SK-N-SH (cell line): ENCODE measurements at regions not wholly inside any gene's neighbourhood (a gene's known extent, or its start where the extent isn't known, plus 50 kb on each side); places are given as distances from the start of the nearest gene placed in this dataset.
A peak's percentile ranks its signal among the peaks of the same experiment; 100 is the strongest.
"Not testable (repeated sequence)": the region's sequence is repeated elsewhere in the genome, so short reads cannot be mapped to it uniquely, and the experiment has no call there.

Experiments used
- CTCF ChIA-PET: fragments of 300-600, 350-600 bp; formaldehyde crosslinking; extraction: SDS; loops from one replicate; lab custom pipeline; 2021; lab: Yijun Ruan, JAX
- POLR2A ChIA-PET: fragments of 350-600 bp; sonication (Branson Sonifier 250); formaldehyde crosslinking; extraction: SDS; loops from one replicate; lab custom pipeline; 2020; ENCODE audit warnings: antibody characterized with exemption, inconsistent platforms; lab: Yijun Ruan, JAX
- DNase-seq: peaks from one replicate; pipeline ENCODE4 v3.0.0; 2012
- H2AFZ ChIP-seq: fragments of 200-600 bp; sonication (generic); 2 replicates; pipeline ENCODE4 v1.8.1; 2016; ENCODE audit warnings: antibody characterized with exemption, mild to moderate bottlenecking, low read depth
- H3F3A ChIP-seq: fragments of 200-600 bp; sonication (generic); replicated peaks from 2 replicates; pipeline ENCODE3; 2016; ENCODE audit warnings: antibody characterized with exemption, mild to moderate bottlenecking; ENCODE audit not compliant: insufficient read depth
- H3K27ac ChIP-seq, 2 experiments: fragments of 200-500 bp in 1 of 2; fragments of 200-600 bp in 1 of 2; sonication (Bioruptor generic) in 1 of 2; sonication (generic), shearing (Covaris generic) in 1 of 2; 2 replicates each; pipeline versions ENCODE4 v1.5.1 to v1.6.1; 2014 to 2016; ENCODE audit warnings: low read depth in 2 of 2, inconsistent platforms in 1 of 2, low read length in 1 of 2, mild to moderate bottlenecking in 1 of 2, mixed read lengths in 1 of 2
- H3K27me3 ChIP-seq: fragments of 200-600 bp; sonication (generic), shearing (Covaris generic); 2 replicates; pipeline ENCODE4 v1.6.1; 2016; ENCODE audit warnings: mixed run types; ENCODE audit not compliant: insufficient read depth
- H3K36me3 ChIP-seq, 2 experiments: fragments of 200-500 bp in 1 of 2; fragments of 200-600 bp in 1 of 2; sonication (Bioruptor generic) in 1 of 2; sonication (generic) in 1 of 2; replicated peaks in 1 of 2; 2 replicates each; pipeline versions ENCODE3 to v1.5.1; 2014 to 2016; ENCODE audit warnings: low read length in 1 of 2, mild to moderate bottlenecking in 1 of 2; ENCODE audit not compliant: insufficient read depth in 2 of 2, control insufficient read depth in 1 of 2
- H3K4me1 ChIP-seq, 2 experiments: fragments of 200-500 bp in 1 of 2; fragments of 200-600 bp in 1 of 2; sonication (Bioruptor generic) in 1 of 2; sonication (generic), shearing (Covaris generic) in 1 of 2; 2 replicates each; pipeline versions ENCODE4 v1.5.1 to v1.6.1; 2014 to 2016; ENCODE audit warnings: low read depth in 1 of 2, low read length in 1 of 2, mixed run types in 1 of 2; ENCODE audit not compliant: insufficient read depth in 2 of 2, control insufficient read depth in 1 of 2
- H3K4me2 ChIP-seq: fragments of 200-600 bp; sonication (generic), shearing (Covaris generic); 2 replicates; pipeline ENCODE4 v1.6.1; 2017; ENCODE audit warnings: mixed run types
- H3K4me3 ChIP-seq, 2 experiments: fragments of 200-500 bp in 1 of 2; fragments of 200-600 bp in 1 of 2; sonication (Bioruptor generic) in 1 of 2; sonication (generic), shearing (Covaris generic) in 1 of 2; 2 replicates each; pipeline versions ENCODE4 v1.5.1 to v1.8.1; 2014 to 2016; ENCODE audit warnings: low read depth in 2 of 2, inconsistent platforms in 1 of 2, low read length in 1 of 2, mild to moderate bottlenecking in 1 of 2, mixed read lengths in 1 of 2, moderate library complexity in 1 of 2
- H3K79me2 ChIP-seq: fragments of 200-600 bp; sonication (generic); 2 replicates; pipeline ENCODE4 v1.8.1; 2017; ENCODE audit warnings: mild to moderate bottlenecking; ENCODE audit not compliant: insufficient read depth
- H3K9ac ChIP-seq: fragments of 200-600 bp; sonication (generic); 2 replicates; pipeline ENCODE4 v1.6.1; 2017; ENCODE audit warnings: mixed run types
- H3K9me2 ChIP-seq: fragments of 200-600 bp; sonication (generic); 2 replicates; pipeline ENCODE4 v1.6.1; 2017; ENCODE audit warnings: mixed run types
- H3K9me3 ChIP-seq: fragments of 200-600 bp; sonication (generic); 2 replicates; pipeline ENCODE4 v1.6.1; 2017; ENCODE audit warnings: mixed run types, mild to moderate bottlenecking, moderate library complexity
- H4K20me1 ChIP-seq: fragments of 200-600 bp; sonication (generic); 2 replicates; pipeline ENCODE4 v1.6.1; 2017; ENCODE audit warnings: mild to moderate bottlenecking, mixed run types; ENCODE audit not compliant: insufficient read depth
- CHD2 ChIP-seq: fragments of 150-350 bp; IDR thresholded peaks from 2 replicates; pipeline ENCODE4 v1.6.1; 2018; ENCODE audit warnings: low read length; ENCODE audit not compliant: partially characterized antibody
- CTCF ChIP-seq: fragments of 200-600 bp; sonication (generic); IDR thresholded peaks from 2 replicates; pipeline ENCODE4 v1.6.1; 2017; ENCODE audit warnings: antibody characterized with exemption, mild to moderate bottlenecking, moderate library complexity
- EP300 ChIP-seq, 2 experiments: IDR thresholded peaks; 2 replicates each; pipeline versions ENCODE4 v1.4.0 to v1.6.1; 2012; ENCODE audit warnings: borderline replicate concordance in 1 of 2, low read depth in 1 of 2, low read length in 1 of 2
- FOSL2 ChIP-seq: IDR thresholded peaks from 2 replicates; pipeline ENCODE4 v1.4.0; 2012; ENCODE audit warnings: low read depth, mild to moderate bottlenecking, moderate library complexity, borderline replicate concordance
- FOXJ3 ChIP-seq: sonication (generic); formaldehyde crosslinking; IDR thresholded peaks from 2 replicates; pipeline ENCODE4 v1.5.1; 2020; ENCODE audit warnings: mild to moderate bottlenecking, missing genetic modification reagents
- FOXM1 ChIP-seq: IDR thresholded peaks from 2 replicates; pipeline ENCODE4 v1.4.0; 2012; ENCODE audit warnings: low read depth, mild to moderate bottlenecking
- GABPA ChIP-seq: IDR thresholded peaks from 2 replicates; pipeline ENCODE4 v1.4.0; 2012; ENCODE audit warnings: low read depth, mild to moderate bottlenecking
- GATA2 ChIP-seq: sonication (generic); formaldehyde crosslinking; IDR thresholded peaks from 2 replicates; pipeline ENCODE4 v1.5.0; 2020; ENCODE audit warnings: mild to moderate bottlenecking, missing genetic modification reagents
- JUND ChIP-seq: IDR thresholded peaks from 2 replicates; pipeline ENCODE4 v1.4.0; 2012
- NFIC ChIP-seq: IDR thresholded peaks from 2 replicates; pipeline ENCODE4 v1.4.0; 2012; ENCODE audit warnings: borderline replicate concordance
- POLR2AphosphoS5 ChIP-seq: IDR thresholded peaks from 2 replicates; pipeline ENCODE4 v1.6.1; 2012; ENCODE audit warnings: low read depth, low read length
- RAD21 ChIP-seq: IDR thresholded peaks from 2 replicates; pipeline ENCODE4 v1.6.1; 2012; ENCODE audit warnings: mild to moderate bottlenecking, low read length
- RCOR1 ChIP-seq: fragments of 150-350 bp; IDR thresholded peaks from 2 replicates; pipeline ENCODE4 v1.6.1; 2017; ENCODE audit warnings: antibody characterized with exemption, low read length
- RFX5 ChIP-seq: IDR thresholded peaks from 2 replicates; pipeline ENCODE4 v1.6.1; 2012; ENCODE audit warnings: mild to moderate bottlenecking, improper control_type of control experiment, low read length
- RXRA ChIP-seq: IDR thresholded peaks from 2 replicates; pipeline ENCODE4 v1.4.0; 2012; ENCODE audit warnings: low read depth, mild to moderate bottlenecking, borderline replicate concordance
- SMC3 ChIP-seq: IDR thresholded peaks from 2 replicates; pipeline ENCODE4 v1.6.1; 2012; ENCODE audit warnings: low read depth, low read length, improper control_type of control experiment
- TAF1 ChIP-seq: IDR thresholded peaks from 2 replicates; pipeline ENCODE4 v1.6.1; 2012; ENCODE audit warnings: low read depth, mild to moderate bottlenecking, low read length, moderate library complexity, borderline replicate concordance
- TCF12 ChIP-seq: IDR thresholded peaks from 2 replicates; pipeline ENCODE4 v1.4.0; 2012
- USF1 ChIP-seq: IDR thresholded peaks from 2 replicates; pipeline ENCODE4 v1.4.0; 2012; ENCODE audit warnings: low read depth, borderline replicate concordance
- USF2 ChIP-seq: fragments of 150-350 bp; IDR thresholded peaks from 2 replicates; pipeline ENCODE4 v1.6.1; 2017; ENCODE audit warnings: antibody characterized with exemption, low read length, low read depth, borderline replicate concordance
- WGBS: methylation state at CpG from one replicate; pipeline ENCODE4 v1.1.6; 2017; ENCODE audit warnings: low lambda C conversion rate; 5-methylcytosine and 5-hydroxymethylcytosine counted together
- TF ChIP-seq, protein P1 (sequence below): IDR thresholded peaks from 2 replicates; pipeline ENCODE4 v1.4.0; 2012; ENCODE audit warnings: low read depth

- TF ChIP-seq TAF1: no peak
- TF ChIP-seq USF1: no peak
- TF ChIP-seq RAD21: peak; percentile 36
Measured at GRCh38 chrX:144219035-144219434, 335.2 kb downstream of the UBE2NL start (continued).

GRCh38 chrX:144231116-144231785, 347.4 kb downstream of the UBE2NL start:
- H3K4me3 ChIP-seq, H3K9ac ChIP-seq, H3K36me3 ChIP-seq, CTCF ChIA-PET, DNase-seq, H3K79me2 ChIP-seq, H3K27me3 ChIP-seq, POLR2A ChIA-PET, H2AFZ ChIP-seq, H3K9me2 ChIP-seq, H3K4me1 ChIP-seq, H3K9me3 ChIP-seq, H4K20me1 ChIP-seq, H3K4me2 ChIP-seq, H3K27ac ChIP-seq, H3F3A ChIP-seq: not testable (repeated sequence)
- WGBS: 9% methylated on average over 12 of the region's 40 CpGs

DNA sequence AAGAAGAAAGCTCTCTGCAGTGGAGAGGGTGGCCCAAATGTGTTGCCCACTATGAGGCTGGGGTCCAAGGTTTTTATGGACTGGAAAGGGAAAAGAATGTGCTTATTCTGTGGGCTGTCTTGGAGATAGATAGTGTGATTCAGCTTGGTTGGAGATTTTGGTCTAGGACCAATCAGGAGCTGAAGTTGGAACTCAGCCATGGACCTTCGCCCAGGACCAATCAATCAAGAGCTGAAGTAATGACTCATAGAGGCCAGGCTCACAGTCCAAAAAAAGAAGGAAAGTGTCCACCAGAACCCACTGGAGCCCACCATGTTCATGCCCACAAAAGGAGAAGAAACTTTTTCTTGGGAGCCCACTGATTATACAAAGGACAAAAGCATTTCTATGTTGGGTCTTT, 369.5 kb downstream of the UBE2NL start:
- H3K36me3 ChIP-seq: no peaks in the 10 kb centered on the region
- no peaks in the 10 kb centered on the region for H3F3A ChIP-seq
- WGBS: 0% methylated on average over 1 of the region's 1 CpG
- H3K9ac ChIP-seq: no peak overlapping the region
- no peaks in the 10 kb centered on the region for H3K27me3 ChIP-seq
- no peaks in the 10 kb centered on the region for H3K79me2 ChIP-seq
- no peaks in the 10 kb centered on the region for H3K4me1 ChIP-seq
- H3K9me2 ChIP-seq: no peaks in the 10 kb centered on the region
- H3K9me3 ChIP-seq: no peaks in the 10 kb centered on the region; the same call in none of the 2 replicates
- no peaks in the 10 kb centered on the region for H4K20me1 ChIP-seq
- H2AFZ ChIP-seq: no peak overlapping the region
- POLR2A ChIA-PET: no interaction called here
- CTCF ChIA-PET: no interaction called here
- no peak for DNase-seq
- no peak overlapping the region for H3K4me2 ChIP-seq
- no peak overlapping the region for H3K27ac ChIP-seq
- no peak overlapping the region for H3K4me3 ChIP-seq
- no peak for TF ChIP-seq TCF12
- TF ChIP-seq FOSL2: no peak
- TF ChIP-seq SMC3: no peak
- TF ChIP-seq GATA2: no peak
- no peak for TF ChIP-seq USF2
- TF ChIP-seq GABPA: no peak
- no peak for TF ChIP-seq USF1
- TF ChIP-seq NFIC: no peak
- no peak for TF ChIP-seq RXRA
- no peak for TF ChIP-seq CTCF
- no peak for TF ChIP-seq JUND
- TF ChIP-seq FOXJ3 (CRISPR knock-in tag): no peak
- no peak for TF ChIP-seq POLR2AphosphoS5
- TF ChIP-seq, protein P1, sequence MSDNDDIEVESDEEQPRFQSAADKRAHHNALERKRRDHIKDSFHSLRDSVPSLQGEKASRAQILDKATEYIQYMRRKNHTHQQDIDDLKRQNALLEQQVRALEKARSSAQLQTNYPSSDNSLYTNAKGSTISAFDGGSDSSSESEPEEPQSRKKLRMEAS: no peak
- TF ChIP-seq RFX5: no peak
- no peak for TF ChIP-seq CHD2
- no peak for TF ChIP-seq FOXM1
- TF ChIP-seq EP300 (IDR thresholded peaks at IDR 0.05; ENCODE audit: borderline replicate concordance in 1 of 2, low read depth in 1 of 2, low read length in 1 of 2): no peak
- TF ChIP-seq RCOR1: no peak
